ENCODE measurements at regions not wholly inside any gene's neighbourhood (a gene's known extent, or its start where the extent isn't known, plus 50 kb on each side); places are given as distances from the start of the nearest gene placed in this dataset.

DNA sequence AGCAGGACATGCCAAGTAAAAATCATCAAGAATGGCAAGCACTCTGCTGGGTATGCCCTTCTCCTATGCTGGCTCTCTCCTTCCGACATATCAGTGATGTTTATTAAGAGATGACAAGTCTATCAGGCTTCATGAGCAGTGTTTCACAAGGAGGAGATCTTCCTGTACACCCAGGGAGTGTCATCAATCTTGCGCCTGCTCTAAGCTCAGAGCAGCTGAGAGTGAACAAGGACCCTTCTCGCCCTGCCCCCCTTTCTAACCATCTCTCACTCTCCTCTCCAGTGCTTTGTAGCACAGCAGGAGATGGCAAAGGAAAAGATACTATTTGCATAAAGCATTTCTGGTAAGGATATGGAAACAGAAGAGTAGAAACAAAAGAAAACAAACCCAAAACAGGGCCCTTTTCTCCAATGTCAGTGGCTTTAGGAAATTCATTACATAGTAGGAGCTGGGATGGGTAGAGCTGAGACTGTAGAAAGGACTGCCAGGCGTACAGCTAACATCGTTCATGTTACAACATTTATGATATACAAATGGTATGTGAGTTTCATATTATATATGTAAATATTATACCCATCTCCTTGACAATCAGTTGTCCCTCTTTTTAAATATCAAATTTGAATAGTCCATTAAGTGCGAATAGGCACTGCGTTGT, 201.7 kb downstream of the NUF2 start:
- no peaks in the 10 kb centered on the region for H3K27me3 Mint-ChIP-seq
- no peak overlapping the region for H3K27ac Mint-ChIP-seq
- DNase-seq (ENCODE audit: low spot score in 2 of 2) = no peak
- no peaks in the 10 kb centered on the region for H3K36me3 Mint-ChIP-seq
- H3K4me1 Mint-ChIP-seq = no peaks in the 10 kb centered on the region
- H3K9me3 Mint-ChIP-seq = peaks cover 4% of the 10 kb centered on the region
- no peak for ATAC-seq (ENCODE audit: low read depth)
- no peak overlapping the region for H3K4me3 Mint-ChIP-seq

DNA sequence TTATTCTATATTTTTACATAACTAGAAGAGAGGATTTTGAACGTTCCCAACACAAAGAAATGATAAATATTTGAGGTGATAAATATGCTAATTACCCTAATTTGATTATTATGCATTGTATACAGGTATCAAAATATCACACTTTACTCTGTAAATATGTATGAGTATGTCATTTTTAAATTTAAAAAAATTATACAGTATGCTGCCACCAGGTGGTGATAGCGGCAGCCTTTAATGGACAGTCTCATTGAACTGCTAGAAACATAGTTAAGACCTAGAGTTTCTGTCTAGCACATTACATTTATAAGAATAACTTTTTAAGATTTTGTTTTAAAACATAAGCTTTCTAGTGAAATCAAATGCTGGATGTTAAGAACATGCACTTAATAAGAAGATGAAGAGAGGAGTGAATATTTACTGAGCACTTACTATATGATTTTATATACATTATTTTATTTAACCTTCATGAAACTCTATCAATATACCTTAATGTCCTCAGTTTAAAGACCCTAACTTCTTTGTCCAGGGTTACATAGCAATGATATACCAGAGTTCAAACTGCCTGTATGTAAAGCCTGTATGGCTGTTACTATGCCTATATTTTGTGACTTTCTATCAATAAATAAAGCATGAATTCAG, 207.1 kb downstream of the NUF2 start:
- ATAC-seq (ENCODE audit: low read depth) = no peak
- Mint-ChIP-seq H3K27me3 (peaks cover 4% of the 10 kb centered on the region), H3K36me3 (no peaks in the 10 kb centered on the region), H3K27ac (no peak overlapping the region), H3K4me3 (no peak overlapping the region), H3K4me1 (peaks cover 2% of the 10 kb centered on the region), H3K9me3 (peaks cover 2% of the 10 kb centered on the region)
- no peak for DNase-seq (ENCODE audit: low spot score in 2 of 2)

DNA sequence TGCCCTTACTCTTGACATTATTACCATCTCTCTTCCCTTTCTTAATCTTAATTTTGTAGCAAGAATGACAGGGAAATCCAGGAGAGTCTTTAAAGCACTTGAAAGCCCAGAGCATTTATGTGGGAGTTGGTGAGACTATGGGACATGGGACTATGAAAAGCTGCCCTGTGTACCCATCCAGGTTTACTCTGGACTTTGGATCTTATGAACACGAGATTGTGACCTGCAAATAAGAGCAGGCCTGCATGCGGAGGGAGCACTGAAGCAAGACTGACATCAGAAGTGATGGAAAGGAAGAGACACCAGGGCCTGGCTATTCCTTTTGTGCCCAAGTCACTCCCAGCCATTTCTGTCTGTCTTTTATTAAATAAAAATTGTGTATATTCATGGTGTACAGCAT, 209.6 kb downstream of the NUF2 start:
- no peak overlapping the region for H3K27ac Mint-ChIP-seq
- peaks cover 2% of the 10 kb centered on the region for H3K9me3 Mint-ChIP-seq
- peaks cover 4% of the 10 kb centered on the region for H3K27me3 Mint-ChIP-seq
- no peaks in the 10 kb centered on the region for H3K36me3 Mint-ChIP-seq
- no peak overlapping the region for H3K4me3 Mint-ChIP-seq
- DNase-seq (ENCODE audit: low spot score in 2 of 2) (no peak), ATAC-seq (ENCODE audit: low read depth) (no peak)
- H3K4me1 Mint-ChIP-seq = peaks cover 2% of the 10 kb centered on the region

DNA sequence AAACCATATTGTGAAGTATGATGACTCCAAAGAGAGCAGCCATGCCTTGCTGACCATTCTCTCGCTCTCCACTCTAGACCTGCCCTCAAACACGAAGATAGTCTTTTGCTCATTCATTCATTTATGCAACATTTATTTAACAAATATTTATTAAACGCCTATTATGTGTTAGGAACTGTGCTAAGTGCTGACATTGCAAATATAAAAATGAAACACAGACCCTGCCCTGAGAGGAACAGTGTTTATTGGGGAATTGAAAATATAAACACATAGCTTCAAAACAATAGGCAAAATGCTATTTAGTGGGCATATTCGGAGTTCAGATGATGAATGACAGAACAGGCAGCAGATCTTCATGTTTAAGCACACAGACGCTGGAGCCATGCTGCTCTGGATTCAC, 213.6 kb downstream of the NUF2 start:
- ATAC-seq (ENCODE audit: low read depth) (no peak), DNase-seq (ENCODE audit: low spot score in 2 of 2) (no peak)
- Mint-ChIP-seq H3K4me3 (no peak overlapping the region), H3K27ac (no peak overlapping the region), H3K4me1 (peaks cover under 1% of the 10 kb centered on the region), H3K9me3 (no peaks in the 10 kb centered on the region), H3K27me3 (peaks cover 4% of the 10 kb centered on the region), H3K36me3 (no peaks in the 10 kb centered on the region)

- Mint-ChIP-seq H3K36me3 (no peaks in the 10 kb centered on the region), H3K27me3 (peaks cover 4% of the 10 kb centered on the region), H3K9me3 (no peaks in the 10 kb centered on the region), H3K4me3 (no peak overlapping the region), H3K27ac (no peak overlapping the region), H3K4me1 (no peaks in the 10 kb centered on the region)
- DNase-seq (ENCODE audit: low spot score in 2 of 2) = no peak
- no peak for ATAC-seq (ENCODE audit: low read depth)
Measured at GRCh38 chr1:163535807-163536206, 214.1 kb downstream of the NUF2 start.

DNA sequence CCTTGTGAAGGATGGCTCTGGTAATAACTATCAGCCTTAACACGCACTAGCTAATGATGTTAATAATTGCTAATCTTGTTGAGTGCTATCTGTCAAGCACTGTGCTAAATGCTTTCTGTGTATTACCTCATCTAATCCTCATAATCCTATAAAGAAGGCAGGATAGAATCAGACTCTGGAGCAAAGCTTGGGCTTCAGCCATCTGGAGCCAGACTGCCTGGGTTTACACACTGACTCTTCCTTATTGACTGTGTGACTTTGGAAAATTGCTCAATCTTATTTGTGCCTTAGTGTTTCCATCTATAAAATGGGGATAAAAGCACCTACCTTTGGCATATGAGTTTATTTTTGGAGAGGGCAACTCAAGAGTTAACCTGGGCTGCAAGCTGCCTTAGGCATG, 216.1 kb downstream of the NUF2 start:
- Mint-ChIP-seq H3K4me1 (no peaks in the 10 kb centered on the region), H3K27me3 (peaks cover 2% of the 10 kb centered on the region), H3K36me3 (no peaks in the 10 kb centered on the region), H3K27ac (no peak overlapping the region), H3K4me3 (no peak overlapping the region), H3K9me3 (no peaks in the 10 kb centered on the region)
- ATAC-seq (ENCODE audit: low read depth) (no peak), DNase-seq (ENCODE audit: low spot score in 2 of 2) (no peak)

- no peaks in the 10 kb centered on the region for H3K4me1 Mint-ChIP-seq
Measured at GRCh38 chr1:163538667-163539066, 216.9 kb downstream of the NUF2 start.

GRCh38 chr1:163540727-163541126, 219.0 kb downstream of the NUF2 start:
- ATAC-seq (ENCODE audit: low read depth) (no peak), DNase-seq (ENCODE audit: low spot score in 2 of 2) (no peak)
- H3K36me3 Mint-ChIP-seq = no peaks in the 10 kb centered on the region
- no peaks in the 10 kb centered on the region for H3K9me3 Mint-ChIP-seq
- no peak overlapping the region for H3K27ac Mint-ChIP-seq
- no peak overlapping the region for H3K4me3 Mint-ChIP-seq
- peaks cover 2% of the 10 kb centered on the region for H3K27me3 Mint-ChIP-seq
- H3K4me1 Mint-ChIP-seq = no peaks in the 10 kb centered on the region

More at GRCh38 chr1:163538667-163539066, 216.9 kb downstream of the NUF2 start:
- DNase-seq (ENCODE audit: low spot score in 2 of 2) = no peak
- peaks cover 2% of the 10 kb centered on the region for H3K27me3 Mint-ChIP-seq
- ATAC-seq (ENCODE audit: low read depth) = no peak
- H3K9me3 Mint-ChIP-seq = no peaks in the 10 kb centered on the region
- no peaks in the 10 kb centered on the region for H3K36me3 Mint-ChIP-seq
- no peak overlapping the region for H3K27ac Mint-ChIP-seq
- H3K4me3 Mint-ChIP-seq = no peak overlapping the region

DNA sequence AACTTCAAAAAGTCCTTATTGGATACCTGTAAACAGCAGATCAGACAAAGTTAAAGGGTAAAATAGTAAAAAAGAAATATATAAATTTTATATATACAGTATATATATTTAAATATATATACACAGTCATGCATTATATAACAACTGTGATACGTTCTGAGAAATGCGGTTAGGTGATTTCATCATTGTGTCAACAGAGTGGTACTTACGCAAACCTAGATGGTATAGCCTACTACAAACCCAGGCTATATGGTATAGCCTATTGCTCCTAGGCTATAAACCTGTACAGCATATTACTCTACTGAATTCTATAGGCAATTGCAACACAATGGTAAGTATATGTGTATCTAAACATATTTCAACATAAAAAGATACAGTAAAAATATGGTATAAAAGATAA, 222.7 kb downstream of the NUF2 start:
- DNase-seq (ENCODE audit: low spot score in 2 of 2) (no peak), ATAC-seq (ENCODE audit: low read depth) (no peak)
- no peaks in the 10 kb centered on the region for H3K36me3 Mint-ChIP-seq
- H3K4me3 Mint-ChIP-seq = no peak overlapping the region
- peaks cover 1% of the 10 kb centered on the region for H3K9me3 Mint-ChIP-seq
- H3K27me3 Mint-ChIP-seq = peaks cover 2% of the 10 kb centered on the region
- no peaks in the 10 kb centered on the region for H3K4me1 Mint-ChIP-seq
- no peak overlapping the region for H3K27ac Mint-ChIP-seq

- Mint-ChIP-seq H3K27me3 (no peaks in the 10 kb centered on the region), H3K9me3 (no peaks in the 10 kb centered on the region), H3K4me1 (no peaks in the 10 kb centered on the region), H3K4me3 (no peak overlapping the region), H3K36me3 (no peaks in the 10 kb centered on the region), H3K27ac (no peak overlapping the region)
- no peak for ATAC-seq (ENCODE audit: low read depth)
- DNase-seq (ENCODE audit: low spot score in 2 of 2) = no peak
Measured at GRCh38 chr1:163558162-163558561, 236.4 kb downstream of the NUF2 start.

- ATAC-seq (ENCODE audit: low read depth) = no peak
- no peaks in the 10 kb centered on the region for H3K36me3 Mint-ChIP-seq
- no peaks in the 10 kb centered on the region for H3K27me3 Mint-ChIP-seq
- H3K9me3 Mint-ChIP-seq = no peaks in the 10 kb centered on the region
- no peaks in the 10 kb centered on the region for H3K4me1 Mint-ChIP-seq
- no peak overlapping the region for H3K4me3 Mint-ChIP-seq
- H3K27ac Mint-ChIP-seq = no peak overlapping the region
- DNase-seq (ENCODE audit: low spot score in 2 of 2) = no peak
Measured at GRCh38 chr1:163561580-163562295, 240.0 kb downstream of the NUF2 start.

GRCh38 chr1:163562355-163562754, 240.6 kb downstream of the NUF2 start:
- no peaks in the 10 kb centered on the region for H3K27me3 Mint-ChIP-seq
- no peak for DNase-seq (ENCODE audit: low spot score in 2 of 2)

DNA sequence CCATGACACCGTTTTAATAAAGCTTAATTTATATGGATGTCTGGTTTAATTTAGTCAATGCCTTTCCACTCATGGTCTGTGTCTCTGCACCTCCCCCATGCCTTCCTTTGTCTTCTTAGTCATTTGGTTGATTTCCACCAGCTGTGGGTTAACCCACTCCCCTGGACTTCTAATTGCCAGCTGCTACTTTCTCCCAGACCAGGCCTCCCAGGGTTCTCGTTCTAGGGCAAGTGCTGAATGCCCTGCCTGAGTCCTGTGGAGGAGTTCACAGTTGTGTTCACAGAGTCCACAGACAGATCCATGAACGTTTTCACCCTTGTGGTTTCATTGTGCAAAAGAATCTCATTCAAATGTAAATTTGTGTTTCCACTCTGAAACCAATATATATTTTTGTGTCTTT, 243.4 kb downstream of the NUF2 start:
- DNase-seq (ENCODE audit: low spot score in 2 of 2) (no peak), ATAC-seq (ENCODE audit: low read depth) (no peak)
- Mint-ChIP-seq H3K36me3 (no peaks in the 10 kb centered on the region), H3K4me3 (no peak overlapping the region), H3K27ac (no peak overlapping the region), H3K9me3 (no peaks in the 10 kb centered on the region), H3K27me3 (no peaks in the 10 kb centered on the region), H3K4me1 (no peaks in the 10 kb centered on the region)

More at GRCh38 chr1:163562355-163562754, 240.6 kb downstream of the NUF2 start:
- Mint-ChIP-seq H3K27ac (no peak overlapping the region), H3K4me3 (no peak overlapping the region), H3K9me3 (no peaks in the 10 kb centered on the region), H3K4me1 (no peaks in the 10 kb centered on the region), H3K36me3 (no peaks in the 10 kb centered on the region)
- no peak for ATAC-seq (ENCODE audit: low read depth)

DNA sequence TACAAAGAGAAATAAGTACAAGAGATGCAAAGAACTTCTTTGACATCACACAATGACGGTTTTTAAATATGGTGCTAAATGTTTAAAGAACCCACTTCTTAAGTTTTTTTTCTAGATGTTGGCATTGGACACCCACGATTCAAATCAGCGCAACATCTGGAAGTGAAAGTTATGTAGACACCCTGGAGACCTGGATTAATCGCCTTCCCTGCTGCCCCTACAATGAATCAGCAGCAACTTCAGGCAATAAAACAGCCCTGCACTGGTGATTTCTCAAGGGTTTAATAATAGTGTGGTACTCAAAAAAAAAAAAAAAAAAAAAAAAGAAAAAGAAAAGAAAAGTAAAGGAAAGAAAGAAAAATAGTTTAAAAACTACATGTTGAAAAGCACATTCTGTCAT, 248.3 kb downstream of the NUF2 start:
- Mint-ChIP-seq H3K36me3 (no peaks in the 10 kb centered on the region), H3K27me3 (peaks cover 3% of the 10 kb centered on the region), H3K27ac (no peak overlapping the region), H3K4me3 (no peak overlapping the region), H3K9me3 (no peaks in the 10 kb centered on the region), H3K4me1 (no peaks in the 10 kb centered on the region)
- DNase-seq (ENCODE audit: low spot score in 2 of 2) (no peak), ATAC-seq (ENCODE audit: low read depth) (no peak)
